ENCODE measurements at regions not wholly inside any gene's neighbourhood (a gene's known extent, or its start where the extent isn't known, plus 50 kb on each side); places are given as distances from the start of the nearest gene placed in this dataset.

GRCh38 chrX:13471269-13471668 is 98.1 kb upstream of the EGFL6 start:
- DNase-seq: no peak
- intact Hi-C loops (cut with DNase I): no loop called here
- TF ChIP-seq CTCF (IDR thresholded peaks at IDR 0.05) (no peak), POLR2A (IDR thresholded peaks at IDR 0.05) (no peak)
- Histone ChIP-seq H3K36me3 (no peaks in the 10 kb centered on the region), H3K4me3 (replicated peaks in 1 of 3) (no peak overlapping the region), H3K27ac (no peak overlapping the region), H3K9me3 (no peaks in the 10 kb centered on the region), H3K4me1 (peaks cover 0 to 8% of the 10 kb centered on the region in 2 donors), H3K27me3 (no peaks in the 10 kb centered on the region)
- WGBS, 2 donors: 96% methylated on average over 3 of the region's 3 CpGs

- WGBS, 2 donors: 94 to 98% methylated on average over 3 of the region's 3 CpGs
- TF ChIP-seq CTCF (IDR thresholded peaks at IDR 0.05) (no peak), POLR2A (IDR thresholded peaks at IDR 0.05) (no peak)
- Histone ChIP-seq H3K27me3 (no peaks in the 10 kb centered on the region), H3K4me1 (peaks cover 0 to 8% of the 10 kb centered on the region in 2 donors), H3K36me3 (no peaks in the 10 kb centered on the region), H3K4me3 (replicated peaks in 1 of 3) (no peak overlapping the region), H3K27ac (no peak overlapping the region), H3K9me3 (no peaks in the 10 kb centered on the region)
- DNase-seq: no peak
- intact Hi-C loops (cut with DNase I): no loop called here
These were observed 98.8 kb upstream of the EGFL6 start for GRCh38 chrX:13470685-13470977.

GRCh38 chrX:13469963-13470684 is 99.3 kb upstream of the EGFL6 start:
- no peaks in the 10 kb centered on the region for H3K27me3 ChIP-seq
- 72 to 86% methylated on average over 3 to 4 of the region's 4 CpGs for WGBS, 2 donors
- no peak for TF ChIP-seq CTCF (IDR thresholded peaks at IDR 0.05)
- TF ChIP-seq POLR2A (IDR thresholded peaks at IDR 0.05): no peak
- no peaks in the 10 kb centered on the region for H3K36me3 ChIP-seq
- H3K4me1 ChIP-seq: peaks cover 0 to 8% of the 10 kb centered on the region in 2 donors
- no peaks in the 10 kb centered on the region for H3K9me3 ChIP-seq
- DNase-seq: no peak
- intact Hi-C loops (cut with DNase I): no loop called here
- no peak overlapping the region for H3K27ac ChIP-seq
- no peak overlapping the region for H3K4me3 ChIP-seq (replicated peaks in 1 of 3)

GRCh38 chrX:13468096-13468495 is 101.3 kb upstream of the EGFL6 start:
- no peak for TF ChIP-seq POLR2A (IDR thresholded peaks at IDR 0.05)
- TF ChIP-seq CTCF (IDR thresholded peaks at IDR 0.05): no peak

GRCh38 chrX:13467243-13467642 is 102.2 kb upstream of the EGFL6 start:
- TF ChIP-seq POLR2A (IDR thresholded peaks at IDR 0.05): no peak
- no peak for TF ChIP-seq CTCF (IDR thresholded peaks at IDR 0.05)
- H3K4me3 ChIP-seq (replicated peaks in 1 of 3): no peak overlapping the region
- H3K9me3 ChIP-seq: no peaks in the 10 kb centered on the region
- no peak overlapping the region for H3K27ac ChIP-seq
- WGBS, 2 donors: 73 to 81% methylated on average over 1 of the region's 1 CpG
- no peaks in the 10 kb centered on the region for H3K27me3 ChIP-seq
- no peak for DNase-seq
- intact Hi-C loops (cut with DNase I): no loop called here
- no peaks in the 10 kb centered on the region for H3K36me3 ChIP-seq
- H3K4me1 ChIP-seq: no peaks in the 10 kb centered on the region

More at GRCh38 chrX:13468096-13468495, 101.3 kb upstream of the EGFL6 start:
- 94 to 96% methylated on average over 4 of the region's 4 CpGs for WGBS, 2 donors
- intact Hi-C loops (cut with DNase I): no loop called here
- Histone ChIP-seq H3K4me3 (replicated peaks in 1 of 3) (no peak overlapping the region), H3K4me1 (peaks cover 0 to 7% of the 10 kb centered on the region in 2 donors), H3K27ac (no peak overlapping the region), H3K9me3 (no peaks in the 10 kb centered on the region), H3K36me3 (no peaks in the 10 kb centered on the region), H3K27me3 (no peaks in the 10 kb centered on the region)
- no peak for DNase-seq
